ENCODE measurements at regions not wholly inside any gene's neighbourhood (a gene's known extent, or its start where the extent isn't known, plus 50 kb on each side); places are given as distances from the start of the nearest gene placed in this dataset.
A peak's percentile ranks its signal among the peaks of the same experiment; 100 is the strongest.
"Not testable (repeated sequence)": the region's sequence is repeated elsewhere in the genome, so short reads cannot be mapped to it uniquely, and the experiment has no call there.

- DNase-seq (ENCODE audit: low read depth), result no peak
Measured at GRCh38 chr3:117005274-117005673, 295.7 kb downstream of the TUSC7 start.

GRCh38 chr3:117005911-117006522 lies 296.4 kb downstream of the TUSC7 start:
- no peak for DNase-seq (ENCODE audit: low read depth)

GRCh38 chr3:117010318-117010717 lies 300.7 kb downstream of the TUSC7 start:
- no peak for DNase-seq (ENCODE audit: low read depth)

- no peak for DNase-seq (ENCODE audit: low read depth)
Measured at GRCh38 chr3:117011687-117012250, 302.2 kb downstream of the TUSC7 start.

GRCh38 chr3:117016378-117016777 lies 306.8 kb downstream of the TUSC7 start:
- no peak for DNase-seq (ENCODE audit: low read depth)

- peak; percentile 1 for DNase-seq (ENCODE audit: low read depth)
Measured at GRCh38 chr3:117017135-117017894, 307.7 kb downstream of the TUSC7 start.

- DNase-seq (ENCODE audit: low read depth), result no peak
Measured at GRCh38 chr3:117018655-117019054, 309.1 kb downstream of the TUSC7 start.

GRCh38 chr3:117019082-117019713 lies 309.6 kb downstream of the TUSC7 start:
- peak; percentile 75 for DNase-seq (ENCODE audit: low read depth)

GRCh38 chr3:117026401-117026800 lies 316.8 kb downstream of the TUSC7 start:
- DNase-seq (ENCODE audit: low read depth), result no peak

- DNase-seq (ENCODE audit: low read depth), result peak; percentile 11
Measured at GRCh38 chr3:117035745-117036144, 326.2 kb downstream of the TUSC7 start.

GRCh38 chr3:117036259-117036799 lies 326.8 kb downstream of the TUSC7 start:
- peak; percentile 65 for DNase-seq (ENCODE audit: low read depth)

- DNase-seq (ENCODE audit: low read depth), result no peak
Measured at GRCh38 chr3:117045143-117045542, 335.6 kb downstream of the TUSC7 start.

- no peak for DNase-seq (ENCODE audit: low read depth)
Measured at GRCh38 chr3:117047951-117048705, 338.5 kb downstream of the TUSC7 start.

- no peak for DNase-seq (ENCODE audit: low read depth)
Measured at GRCh38 chr3:117052395-117052794, 342.8 kb downstream of the TUSC7 start.

- DNase-seq (ENCODE audit: low read depth), result no peak
Measured at GRCh38 chr3:117054556-117054955, 345.0 kb downstream of the TUSC7 start.

- DNase-seq (ENCODE audit: low read depth), result not testable (repeated sequence)
Measured at GRCh38 chr3:117056946-117057345, 347.4 kb downstream of the TUSC7 start.

GRCh38 chr3:117059067-117059955 lies 349.7 kb downstream of the TUSC7 start:
- DNase-seq (ENCODE audit: low read depth), result peak; percentile 20

- DNase-seq (ENCODE audit: low read depth), result no peak
Measured at GRCh38 chr3:117059956-117060270, 350.3 kb downstream of the TUSC7 start.

GRCh38 chr3:117063930-117064329 lies 354.4 kb downstream of the TUSC7 start:
- no peak for DNase-seq (ENCODE audit: low read depth)

- DNase-seq (ENCODE audit: low read depth), result no peak
Measured at GRCh38 chr3:117068301-117068700, 358.7 kb downstream of the TUSC7 start.

GRCh38 chr3:117074826-117075225 lies 365.2 kb downstream of the TUSC7 start:
- no peak for DNase-seq (ENCODE audit: low read depth)
